HEK293 (cell line): ENCODE measurements at regions not wholly inside any gene's neighbourhood (a gene's known extent, or its start where the extent isn't known, plus 50 kb on each side); places are given as distances from the start of the nearest gene placed in this dataset.

Experiments
- CTCF ChIA-PET: fragments of 350-600 bp; formaldehyde crosslinking; extraction: SDS; loops from one replicate; lab custom pipeline; 2021; ENCODE audit warnings: antibody characterized with exemption; lab: Yijun Ruan, JAX
- POLR2A ChIA-PET: fragments of 300-600 bp; formaldehyde crosslinking; extraction: SDS; loops from one replicate; lab custom pipeline; 2020; ENCODE audit warnings: antibody characterized with exemption, inconsistent platforms; lab: Yijun Ruan, JAX
- H3K27ac ChIP-seq: fragments of 200-500 bp; sonication (Bioruptor generic); 2 replicates; pipeline ENCODE4 v1.5.1; 2014; ENCODE audit warnings: low read depth, low read length, control low read depth, inconsistent platforms; ENCODE audit errors: extremely low read depth
- H3K36me3 ChIP-seq, 2 experiments: fragments of 200-500 bp in 1 of 2; sonication (Bioruptor generic) in 1 of 2; 1 replicate in 1 of 2; 2 replicates in 1 of 2; pipeline ENCODE4 v1.5.1; 2014 to 2017; ENCODE audit warnings: inconsistent platforms in 2 of 2, low read length in 2 of 2; ENCODE audit not compliant: control insufficient read depth in 2 of 2, insufficient read depth in 1 of 2
- H3K4me1 ChIP-seq: fragments of 200-500 bp; sonication (Bioruptor generic); 2 replicates; pipeline ENCODE4 v1.5.1; 2014; ENCODE audit warnings: mild to moderate bottlenecking, low read length, inconsistent platforms; ENCODE audit not compliant: control insufficient read depth, insufficient read depth
- H3K4me3 ChIP-seq: 2 replicates; pipeline ENCODE4 v1.5.1; 2011; ENCODE audit warnings: low read depth, mild to moderate bottlenecking, control low read depth, low read length, moderate library complexity
- H3K9me3 ChIP-seq: fragments of 200-500 bp; sonication (Bioruptor generic); 2 replicates; pipeline ENCODE4 v1.5.1; 2014; ENCODE audit warnings: low read depth, low read length, inconsistent platforms; ENCODE audit not compliant: control insufficient read depth, insufficient read depth
- KLF17 ChIP-seq: fragments of 450-650 bp; formaldehyde crosslinking; IDR thresholded peaks from 2 replicates; pipeline ENCODE4 v1.5.1; 2016; ENCODE audit warnings: missing biosample characterization, missing genetic modification characterization
- MEIS1 ChIP-seq: sonication (generic); formaldehyde crosslinking; IDR thresholded peaks from 2 replicates; pipeline ENCODE4 v1.8.1; 2022; ENCODE audit warnings: missing genetic modification reagents, mild to moderate bottlenecking, borderline replicate concordance
- PATZ1 ChIP-seq: fragments of 450-650 bp; formaldehyde crosslinking; IDR thresholded peaks from 2 replicates; pipeline ENCODE4 v1.5.1; 2016; ENCODE audit warnings: missing biosample characterization, missing genetic modification characterization
- TCF7L2 ChIP-seq: IDR thresholded peaks from 2 replicates; pipeline ENCODE4 v1.6.1; 2011; ENCODE audit warnings: low read depth, mild to moderate bottlenecking, inconsistent platforms, low read length, moderate library complexity, borderline replicate concordance
- YY2 ChIP-seq: fragments of 450-650 bp; formaldehyde crosslinking; IDR thresholded peaks from 2 replicates; pipeline ENCODE4 v1.5.1; 2016; ENCODE audit warnings: missing biosample characterization, missing genetic modification characterization
- ZBTB49 ChIP-seq: fragments of 450-650 bp; formaldehyde crosslinking; IDR thresholded peaks from 2 replicates; pipeline ENCODE4 v1.5.1; 2016; ENCODE audit warnings: missing biosample characterization, missing genetic modification characterization, low read depth
- ZBTB7A ChIP-seq: fragments of 450-650 bp; formaldehyde crosslinking; IDR thresholded peaks from 2 replicates; pipeline ENCODE4 v1.5.1; 2016; ENCODE audit warnings: low read depth, missing biosample characterization, missing genetic modification characterization
- ZNF140 ChIP-seq: fragments of 450-650 bp; formaldehyde crosslinking; IDR thresholded peaks from 2 replicates; pipeline ENCODE4 v1.5.1; 2016; ENCODE audit warnings: missing biosample characterization, missing genetic modification characterization
- ZNF146 ChIP-seq: fragments of 450-650 bp; formaldehyde crosslinking; IDR thresholded peaks from 2 replicates; pipeline ENCODE4 v1.5.1; 2016; ENCODE audit warnings: missing biosample characterization, missing genetic modification characterization
- ZNF280D ChIP-seq: fragments of 450-650 bp; formaldehyde crosslinking; IDR thresholded peaks from 2 replicates; pipeline ENCODE4 v1.5.1; 2016; ENCODE audit warnings: missing biosample characterization, missing genetic modification characterization
- ZNF324 ChIP-seq: fragments of 450-650 bp; formaldehyde crosslinking; IDR thresholded peaks from 2 replicates; pipeline ENCODE4 v1.5.1; 2016; ENCODE audit warnings: missing biosample characterization, missing genetic modification characterization
- ZNF510 ChIP-seq: fragments of 450-650 bp; formaldehyde crosslinking; IDR thresholded peaks from 2 replicates; pipeline ENCODE4 v1.5.1; 2018; ENCODE audit warnings: mild to moderate bottlenecking, missing genetic modification characterization, missing biosample characterization; ENCODE audit not compliant: insufficient replicate concordance
- ZNF580 ChIP-seq: fragments of 450-650 bp; formaldehyde crosslinking; IDR thresholded peaks from 2 replicates; pipeline ENCODE4 v1.5.1; 2016; ENCODE audit warnings: missing biosample characterization, missing genetic modification characterization
- ZNF596 ChIP-seq: fragments of 450-650 bp; IDR thresholded peaks from 2 replicates; pipeline ENCODE4 v1.5.0; 2018; ENCODE audit warnings: missing biosample characterization, mild to moderate bottlenecking, missing genetic modification characterization, moderate library complexity
- ZNF677 ChIP-seq: fragments of 450-650 bp; IDR thresholded peaks from 2 replicates; pipeline ENCODE4 v1.5.0; 2018; ENCODE audit warnings: missing biosample characterization, mild to moderate bottlenecking, missing genetic modification characterization, moderate library complexity
- ZNF768 ChIP-seq: fragments of 450-650 bp; formaldehyde crosslinking; IDR thresholded peaks from 2 replicates; pipeline ENCODE4 v1.5.1; 2018; ENCODE audit warnings: missing biosample characterization, mild to moderate bottlenecking, missing genetic modification characterization
- ZSCAN18 ChIP-seq: fragments of 450-650 bp; formaldehyde crosslinking; IDR thresholded peaks from 2 replicates; pipeline ENCODE4 v1.5.1; 2016; ENCODE audit warnings: missing biosample characterization, missing genetic modification characterization
- ZSCAN4 ChIP-seq: fragments of 450-650 bp; formaldehyde crosslinking; IDR thresholded peaks from 2 replicates; pipeline ENCODE4 v1.5.1; 2017; ENCODE audit warnings: missing biosample characterization, missing genetic modification characterization

GRCh38 chr2:107222466-107222865 lies 336.5 kb upstream of the ST6GAL2 start:
- Histone ChIP-seq H3K4me3 (no peak overlapping the region), H3K36me3 (no peaks in the 10 kb centered on the region), H3K9me3 (no peaks in the 10 kb centered on the region), H3K4me1 (no peaks in the 10 kb centered on the region), H3K27ac (no peak overlapping the region)
- ChIA-PET POLR2A (no interaction called here), CTCF (no interaction called here)
- TF ChIP-seq ZNF596 (no peak), ZNF324 (tag by site-specific recombination) (no peak), ZBTB49 (tag by site-specific recombination) (no peak), MEIS1 (CRISPR knock-in tag) (no peak), TCF7L2 (no peak), ZNF580 (tag by site-specific recombination) (no peak), PATZ1 (no peak), ZNF140 (tag by site-specific recombination) (no peak), ZSCAN18 (tag by site-specific recombination) (no peak), ZNF280D (tag by site-specific recombination) (no peak)

GRCh38 chr2:107235491-107236254 lies 349.7 kb upstream of the ST6GAL2 start:
- H3K4me1 ChIP-seq = no peaks in the 10 kb centered on the region
- POLR2A ChIA-PET = no interaction called here
- H3K36me3 ChIP-seq = no peaks in the 10 kb centered on the region
- H3K27ac ChIP-seq = no peak overlapping the region
- CTCF ChIA-PET = no interaction called here
- TF ChIP-seq ZSCAN4 (tag by site-specific recombination) = no peak
- TF ChIP-seq ZNF510 (tag by site-specific recombination) = no peak
- no peak for TF ChIP-seq ZNF146 (tag by site-specific recombination)
- no peak for TF ChIP-seq KLF17 (tag by site-specific recombination)
- TF ChIP-seq ZBTB7A (tag by site-specific recombination) = no peak
- no peak for TF ChIP-seq ZNF677 (tag by site-specific recombination)
- no peak for TF ChIP-seq YY2 (tag by site-specific recombination)
- no peak for TF ChIP-seq ZNF768 (tag by site-specific recombination)
- H3K4me3 ChIP-seq = no peak overlapping the region
- H3K9me3 ChIP-seq = no peaks in the 10 kb centered on the region
